ENCODE measurements at regions not wholly inside any gene's neighbourhood (a gene's known extent, or its start where the extent isn't known, plus 50 kb on each side); places are given as distances from the start of the nearest gene placed in this dataset.

DNA sequence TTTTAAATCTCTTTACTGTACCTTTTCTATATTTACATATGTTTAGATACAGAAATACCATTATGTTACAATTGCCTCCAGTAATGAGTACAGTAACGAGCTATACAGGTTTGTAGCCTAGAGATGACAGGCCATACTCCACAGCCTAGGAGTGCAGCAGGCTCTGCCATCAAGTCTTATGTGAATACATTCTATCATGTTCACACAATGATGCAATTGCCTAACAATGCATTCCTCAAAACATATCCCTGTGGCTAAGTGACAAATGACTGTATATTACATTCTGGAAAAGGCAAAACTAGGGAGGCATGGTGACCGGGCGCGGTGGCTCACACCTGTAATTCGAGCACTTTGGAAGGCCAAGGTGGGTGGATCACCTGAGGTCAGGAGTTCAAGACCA is 192.4 kb upstream of the IGF1R start:
- no peaks in the 10 kb centered on the region for H3K9me3 ChIP-seq (ENCODE audit: low read length)
- no peaks in the 10 kb centered on the region for H3K79me2 ChIP-seq (ENCODE audit: insufficient read depth, low read depth, low read length)
- no peaks in the 10 kb centered on the region for H3K9me2 ChIP-seq (ENCODE audit: insufficient read depth, low read length)
- H4K20me1 ChIP-seq (ENCODE audit: insufficient read depth, low read length), result no peaks in the 10 kb centered on the region
- no peak for DNase-seq (ENCODE audit: low spot score)
- ChIA-PET CTCF (ENCODE audit: unreplicated experiment) (no interaction called here), POLR2A (interaction anchor here (1.6 kb wide), 1 partner anchor 12 kb away, joined by 5 read pairs; no protein-coding TSS in a partner anchor)
- H3K36me3 ChIP-seq (ENCODE audit: insufficient read depth, low read length), result no peaks in the 10 kb centered on the region
- intact Hi-C loops (cut with micrococcal nuclease; ENCODE audit: unreplicated experiment), result no loop called here
- no peak overlapping the region for H3K4me3 ChIP-seq (ENCODE audit: low read depth, low read length, poor library complexity, severe bottlenecking)
- H3K27ac ChIP-seq (ENCODE audit: low read depth, low read length, poor library complexity, severe bottlenecking), result no peak overlapping the region
- no peak overlapping the region for H2AFZ ChIP-seq (ENCODE audit: low read length)
- BruUV-seq (replicated peaks), result no TSS peak
- no peaks in the 10 kb centered on the region for H3K4me1 ChIP-seq (ENCODE audit: insufficient read depth, low read length, poor library complexity, severe bottlenecking)
- TF ChIP-seq, protein P1, sequence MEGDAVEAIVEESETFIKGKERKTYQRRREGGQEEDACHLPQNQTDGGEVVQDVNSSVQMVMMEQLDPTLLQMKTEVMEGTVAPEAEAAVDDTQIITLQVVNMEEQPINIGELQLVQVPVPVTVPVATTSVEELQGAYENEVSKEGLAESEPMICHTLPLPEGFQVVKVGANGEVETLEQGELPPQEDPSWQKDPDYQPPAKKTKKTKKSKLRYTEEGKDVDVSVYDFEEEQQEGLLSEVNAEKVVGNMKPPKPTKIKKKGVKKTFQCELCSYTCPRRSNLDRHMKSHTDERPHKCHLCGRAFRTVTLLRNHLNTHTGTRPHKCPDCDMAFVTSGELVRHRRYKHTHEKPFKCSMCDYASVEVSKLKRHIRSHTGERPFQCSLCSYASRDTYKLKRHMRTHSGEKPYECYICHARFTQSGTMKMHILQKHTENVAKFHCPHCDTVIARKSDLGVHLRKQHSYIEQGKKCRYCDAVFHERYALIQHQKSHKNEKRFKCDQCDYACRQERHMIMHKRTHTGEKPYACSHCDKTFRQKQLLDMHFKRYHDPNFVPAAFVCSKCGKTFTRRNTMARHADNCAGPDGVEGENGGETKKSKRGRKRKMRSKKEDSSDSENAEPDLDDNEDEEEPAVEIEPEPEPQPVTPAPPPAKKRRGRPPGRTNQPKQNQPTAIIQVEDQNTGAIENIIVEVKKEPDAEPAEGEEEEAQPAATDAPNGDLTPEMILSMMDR (conservative IDR thresholded peaks at IDR 0.05; ENCODE audit: low read length), result no peak
- no peak for TF ChIP-seq EZH2phosphoT487 (IDR thresholded peaks at IDR 0.05; ENCODE audit: borderline replicate concordance, low read depth, low read length)
- H3K4me2 ChIP-seq (ENCODE audit: low read length), result no peak overlapping the region

DNA sequence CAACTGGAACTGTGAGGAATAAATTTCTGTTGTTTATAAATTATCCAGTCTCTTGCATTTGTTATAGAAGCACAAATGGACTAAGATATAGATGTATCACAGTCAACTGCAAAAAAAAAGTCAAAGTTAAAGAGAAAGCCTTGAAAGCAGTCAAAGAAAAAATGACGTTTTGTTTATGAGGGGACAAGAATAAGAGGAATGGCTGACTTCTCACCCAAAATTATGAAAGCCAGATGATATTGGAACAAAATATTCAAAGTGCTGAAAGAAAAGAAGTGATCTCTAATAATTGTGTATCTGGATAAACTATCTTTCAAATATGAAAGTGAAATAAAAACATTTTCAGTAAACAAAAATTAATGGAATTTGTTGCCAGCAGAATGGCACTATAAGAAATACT is 171.8 kb upstream of the IGF1R start:
- POLR2A ChIA-PET, result interaction anchor here (0.9 kb wide), 1 partner anchor 18 kb away, joined by 3 read pairs; no protein-coding TSS in a partner anchor

DNA sequence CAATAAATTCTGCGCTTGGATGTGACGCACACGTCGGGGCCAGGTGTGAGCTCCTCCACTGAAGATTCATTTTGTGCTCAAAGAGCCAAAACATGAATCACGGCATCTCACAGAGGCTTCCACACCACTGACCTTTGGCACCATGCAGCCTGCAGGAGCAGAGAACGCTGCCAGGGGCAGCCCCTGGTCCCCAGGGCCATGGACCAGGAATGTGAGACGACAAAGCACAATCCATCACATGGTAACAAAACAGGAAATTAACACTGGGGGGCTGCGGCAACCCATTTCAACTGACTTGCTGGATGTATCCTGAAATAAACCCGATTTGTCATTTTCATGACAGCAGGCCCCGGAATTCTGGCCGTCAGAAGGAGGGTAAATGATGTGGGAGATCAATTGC is 167.5 kb upstream of the IGF1R start:
- intact Hi-C loops (cut with micrococcal nuclease; ENCODE audit: unreplicated experiment), result no loop called here
- ChIA-PET CTCF (ENCODE audit: unreplicated experiment) (no interaction called here), POLR2A (interaction anchor here (0.6 kb wide), 1 partner anchor 13 kb away, joined by 3 read pairs; no protein-coding TSS in a partner anchor)

More for the DNA sequence above, 171.8 kb upstream of the IGF1R start:
- peaks cover 10% of the 10 kb centered on the region; the same call in 1 of the 2 replicates for H3K9me3 ChIP-seq (ENCODE audit: low read length)
- H3K79me2 ChIP-seq (ENCODE audit: insufficient read depth, low read depth, low read length), result no peaks in the 10 kb centered on the region
- H2AFZ ChIP-seq (ENCODE audit: low read length), result no peak overlapping the region
- CTCF ChIA-PET (ENCODE audit: unreplicated experiment), result no interaction called here
- DNase-seq (ENCODE audit: low spot score), result no peak
- no peaks in the 10 kb centered on the region for H4K20me1 ChIP-seq (ENCODE audit: insufficient read depth, low read length)
- H3K4me1 ChIP-seq (ENCODE audit: insufficient read depth, low read length, poor library complexity, severe bottlenecking), result no peaks in the 10 kb centered on the region
- no peaks in the 10 kb centered on the region for H3K9me2 ChIP-seq (ENCODE audit: insufficient read depth, low read length)
- no peak overlapping the region for H3K4me3 ChIP-seq (ENCODE audit: low read depth, low read length, poor library complexity, severe bottlenecking)
- no TSS peak for BruUV-seq (replicated peaks)
- no peak overlapping the region for H3K4me2 ChIP-seq (ENCODE audit: low read length)
- no peak for TF ChIP-seq EZH2phosphoT487 (IDR thresholded peaks at IDR 0.05; ENCODE audit: borderline replicate concordance, low read depth, low read length)
- TF ChIP-seq, protein P1 (conservative IDR thresholded peaks at IDR 0.05; ENCODE audit: low read length), result no peak
- no peaks in the 10 kb centered on the region for H3K36me3 ChIP-seq (ENCODE audit: insufficient read depth, low read length)
- intact Hi-C loops (cut with micrococcal nuclease; ENCODE audit: unreplicated experiment), result no loop called here
- H3K27ac ChIP-seq (ENCODE audit: low read depth, low read length, poor library complexity, severe bottlenecking), result no peak overlapping the region

More for the DNA sequence above, 167.5 kb upstream of the IGF1R start:
- no TSS peak for BruUV-seq (replicated peaks)
- Histone ChIP-seq H3K9me2 (ENCODE audit: insufficient read depth, low read length) (no peaks in the 10 kb centered on the region), H3K27ac (ENCODE audit: low read depth, low read length, poor library complexity, severe bottlenecking) (no peak overlapping the region), H4K20me1 (ENCODE audit: insufficient read depth, low read length) (no peaks in the 10 kb centered on the region), H3K79me2 (ENCODE audit: insufficient read depth, low read depth, low read length) (no peaks in the 10 kb centered on the region), H3K36me3 (ENCODE audit: insufficient read depth, low read length) (no peaks in the 10 kb centered on the region), H2AFZ (ENCODE audit: low read length) (no peak overlapping the region), H3K9me3 (ENCODE audit: low read length) (peaks cover 10% of the 10 kb centered on the region; the same call in 1 of the 2 replicates), H3K4me3 (ENCODE audit: low read depth, low read length, poor library complexity, severe bottlenecking) (no peak overlapping the region), H3K4me1 (ENCODE audit: insufficient read depth, low read length, poor library complexity, severe bottlenecking) (no peaks in the 10 kb centered on the region), H3K4me2 (ENCODE audit: low read length) (no peak overlapping the region)
- no peak for DNase-seq (ENCODE audit: low spot score)
- TF ChIP-seq, protein P1 (conservative IDR thresholded peaks at IDR 0.05; ENCODE audit: low read length), result no peak
- no peak for TF ChIP-seq EZH2phosphoT487 (IDR thresholded peaks at IDR 0.05; ENCODE audit: borderline replicate concordance, low read depth, low read length)
